NCI-H2107 (cell line): ENCODE measurements at regions not wholly inside any gene's neighbourhood (a gene's known extent, or its start where the extent isn't known, plus 50 kb on each side); places are given as distances from the start of the nearest gene placed in this dataset.
"Not testable (repeated sequence)": the region's sequence is repeated elsewhere in the genome, so short reads cannot be mapped to it uniquely, and the experiment has no call there.

Source experiments
- DNase-seq: peaks from one replicate; lab custom pipeline; 2025; lab: John Stamatoyannopoulos, UW

GRCh38 chr6:17012421-17013225 lies 89.2 kb upstream of the STMND1 start:
- no peak for DNase-seq

DNA sequence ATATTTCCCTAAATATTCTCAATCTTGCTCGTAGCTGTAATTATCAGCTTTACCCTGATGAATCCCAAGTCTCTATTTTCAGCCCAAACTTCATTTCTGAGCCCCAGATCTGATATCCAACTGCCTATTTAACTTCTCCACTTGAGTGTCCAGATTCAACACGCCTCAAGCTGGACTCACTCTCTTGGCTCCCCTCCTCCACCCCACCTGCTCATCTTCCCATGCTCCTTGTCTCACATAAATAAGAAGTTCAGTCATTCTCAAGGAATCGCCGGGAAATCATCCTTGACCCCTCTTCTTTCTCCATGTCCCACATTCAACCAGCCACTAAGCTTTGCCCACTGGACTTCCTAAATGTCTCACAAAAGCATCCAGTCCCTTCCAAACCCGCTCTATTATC lies 89.9 kb upstream of the STMND1 start:
- DNase-seq, result no peak

DNA sequence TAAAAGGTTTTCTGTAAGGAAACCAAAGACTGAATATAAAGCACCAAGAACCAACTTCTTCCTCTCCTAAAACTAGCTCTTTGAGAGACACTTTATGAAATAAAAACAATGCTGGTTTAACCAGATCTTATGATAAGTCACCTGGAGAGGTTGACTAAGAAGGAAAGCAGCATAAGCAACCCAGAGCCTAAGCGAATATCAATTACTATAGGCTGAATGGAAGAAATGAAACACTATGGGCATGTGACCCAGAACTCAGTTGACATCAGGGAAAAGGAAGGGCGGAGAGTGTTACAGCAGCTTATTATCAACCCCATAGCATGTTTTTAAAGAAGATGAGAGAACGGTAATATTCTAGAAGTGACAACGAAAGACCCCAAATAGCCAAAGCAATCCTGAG lies 94.1 kb upstream of the STMND1 start:
- DNase-seq, result no peak

DNA sequence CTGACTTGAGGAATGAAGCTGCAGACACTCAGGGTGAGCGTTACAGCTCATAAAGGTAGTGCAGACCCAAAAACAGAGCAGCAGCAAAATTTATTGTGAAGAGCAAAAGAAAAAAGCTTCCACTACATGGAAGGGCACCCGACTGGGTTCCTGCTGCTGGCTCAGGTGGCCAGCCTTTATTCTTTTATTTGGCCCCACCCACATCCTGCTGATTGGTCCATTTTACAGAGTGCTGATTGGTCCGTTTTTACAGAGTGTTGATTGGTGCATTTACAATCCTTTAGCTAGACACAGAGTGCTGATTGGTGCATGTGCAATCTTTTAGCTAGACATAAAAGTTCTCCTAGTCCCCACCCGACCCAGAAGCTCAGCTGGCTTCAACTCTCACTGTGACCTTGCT lies 95.3 kb upstream of the STMND1 start:
- DNase-seq, result no peak

GRCh38 chr6:17004269-17004668 lies 97.6 kb upstream of the STMND1 start:
- DNase-seq, result no peak

- no peak for DNase-seq
Measured at GRCh38 chr6:17002123-17002522, 99.7 kb upstream of the STMND1 start.

- no peak for DNase-seq
Measured at GRCh38 chr6:17001188-17001587, 100.7 kb upstream of the STMND1 start.

DNA sequence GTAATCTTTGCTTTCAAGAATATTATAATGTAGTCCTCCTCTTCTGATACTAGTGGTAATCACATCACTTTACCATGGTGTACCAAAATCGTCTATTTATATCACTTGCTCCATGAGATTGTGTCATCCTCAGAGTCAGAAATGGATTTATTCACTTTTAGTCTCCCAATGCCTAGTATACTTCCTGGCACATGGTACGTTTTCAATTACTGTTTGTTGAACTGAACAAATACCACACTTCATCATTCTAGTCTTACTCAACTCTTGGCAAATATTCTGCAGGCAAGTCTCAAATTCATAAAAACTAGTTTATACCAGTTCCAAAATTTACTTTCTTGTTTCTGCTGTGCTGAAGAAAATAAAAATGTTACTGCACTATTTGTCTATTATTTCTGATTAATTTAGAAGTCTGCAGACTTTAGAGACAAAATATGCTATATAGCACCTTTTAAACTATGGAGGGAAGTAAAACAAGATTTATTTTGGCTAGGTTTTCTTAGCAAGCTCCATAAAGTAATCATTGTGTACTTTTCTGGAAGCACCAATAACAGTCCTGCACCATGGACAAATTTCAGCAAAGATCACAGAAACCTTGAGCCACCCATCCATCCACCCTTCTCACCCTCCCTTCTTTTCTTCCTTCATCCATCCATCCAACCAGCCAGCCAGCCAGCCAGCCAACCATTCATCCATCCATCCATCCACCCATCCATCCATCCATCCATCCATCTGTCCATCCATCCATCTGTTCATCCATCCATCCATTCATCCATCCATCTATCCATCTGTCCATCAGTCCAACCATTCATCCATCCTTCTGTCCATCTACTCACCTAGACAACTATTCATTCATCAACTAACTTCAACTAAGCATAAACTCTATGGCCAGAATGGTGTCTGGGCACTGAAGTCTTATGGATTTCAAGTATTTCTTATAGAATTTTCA lies 102.1 kb upstream of the STMND1 start:
- DNase-seq, result no peak

DNA sequence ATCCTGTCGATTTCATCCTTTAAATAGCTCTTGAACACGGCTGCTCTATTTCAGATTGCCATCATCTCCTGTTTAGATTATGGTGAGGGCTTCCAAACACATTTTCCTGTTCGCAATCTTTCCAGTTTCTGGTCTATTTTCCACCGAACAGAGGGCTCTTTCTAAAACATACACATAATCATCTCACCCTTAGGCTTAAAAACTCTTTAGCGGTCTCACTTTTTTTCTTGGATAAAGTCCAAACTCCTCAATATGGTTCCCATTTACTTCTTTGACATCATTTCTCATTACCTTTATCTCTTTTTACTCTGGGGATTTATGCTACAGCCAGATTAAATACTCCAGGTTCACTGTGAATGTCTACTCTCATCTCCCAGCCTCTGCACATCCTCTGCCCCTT lies 103.4 kb upstream of the STMND1 start:
- DNase-seq, result no peak

DNA sequence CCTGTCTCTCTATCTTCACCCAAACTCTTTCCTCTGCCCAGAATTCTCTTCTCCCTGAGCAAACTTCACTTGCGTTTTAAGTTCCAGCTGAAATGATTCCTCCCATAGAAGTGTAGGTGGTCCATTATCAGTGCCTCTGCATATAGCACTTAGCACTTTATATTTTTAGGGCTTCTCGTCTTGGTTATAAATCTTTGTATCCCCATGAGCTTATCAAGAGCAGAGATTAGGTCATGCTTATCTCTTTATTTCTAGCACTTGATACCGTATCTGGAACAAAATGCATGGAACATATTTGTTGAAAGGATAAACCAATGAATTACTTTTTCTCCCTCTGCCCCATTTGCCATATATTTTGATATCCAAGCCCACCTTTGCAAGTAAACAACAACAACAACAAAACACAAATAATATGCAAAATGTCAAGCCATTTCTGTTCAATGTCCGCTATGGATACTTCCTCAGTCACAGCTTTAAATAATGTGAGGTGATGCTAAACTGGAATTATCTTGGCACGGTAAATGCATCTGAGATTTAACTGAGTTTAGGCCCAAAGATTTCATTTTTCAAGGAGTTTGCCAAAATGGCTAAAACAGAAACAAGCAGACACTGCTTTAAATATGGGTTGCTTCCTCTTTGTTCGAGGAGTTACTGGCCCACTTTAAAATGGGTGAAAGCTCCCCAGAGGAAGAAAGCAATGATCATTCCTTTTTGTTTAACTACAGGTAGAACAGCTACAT lies 106.2 kb upstream of the STMND1 start:
- DNase-seq, result no peak

DNA sequence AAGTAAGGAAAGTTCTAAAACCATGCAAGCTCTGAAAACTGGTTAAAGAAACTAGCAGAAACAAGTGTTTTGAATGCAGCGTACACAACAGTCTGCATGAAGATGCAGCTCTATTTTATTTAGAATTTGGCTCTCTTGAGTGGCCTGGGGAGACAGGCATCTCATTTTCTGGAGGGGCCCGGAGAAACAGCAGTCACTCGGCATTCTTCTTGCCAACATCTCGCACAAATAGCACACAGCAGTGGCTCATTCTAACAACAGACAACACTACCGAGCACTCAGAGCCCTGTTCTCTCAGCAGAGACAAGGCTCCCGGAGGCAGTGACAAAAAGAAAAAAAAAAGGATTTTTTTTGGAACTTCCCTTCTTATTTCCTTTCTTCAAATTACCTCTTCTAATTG lies 108.5 kb upstream of the STMND1 start:
- no peak for DNase-seq

- no peak for DNase-seq
Measured at GRCh38 chr6:16991981-16992629, 109.7 kb upstream of the STMND1 start.

DNA sequence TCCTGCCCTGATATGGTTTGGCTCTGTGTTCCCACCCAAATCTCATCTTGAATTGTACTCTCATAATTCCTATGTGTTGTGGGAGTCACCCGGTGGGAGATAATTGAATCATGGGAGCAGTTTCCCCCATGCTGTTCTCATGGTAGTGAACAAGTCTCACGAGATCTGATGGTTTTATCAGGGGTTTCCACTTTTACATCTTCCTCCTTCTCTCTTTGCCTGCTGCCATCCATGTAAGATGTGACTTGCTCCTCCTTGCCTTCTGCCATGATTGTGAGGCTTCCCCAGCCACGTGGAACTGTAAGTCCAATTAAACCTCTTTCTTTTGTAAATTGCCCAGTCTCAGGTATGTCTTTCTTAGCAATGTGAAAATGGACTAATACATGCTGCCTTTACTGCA lies 111.9 kb upstream of the STMND1 start:
- not testable (repeated sequence) for DNase-seq

DNA sequence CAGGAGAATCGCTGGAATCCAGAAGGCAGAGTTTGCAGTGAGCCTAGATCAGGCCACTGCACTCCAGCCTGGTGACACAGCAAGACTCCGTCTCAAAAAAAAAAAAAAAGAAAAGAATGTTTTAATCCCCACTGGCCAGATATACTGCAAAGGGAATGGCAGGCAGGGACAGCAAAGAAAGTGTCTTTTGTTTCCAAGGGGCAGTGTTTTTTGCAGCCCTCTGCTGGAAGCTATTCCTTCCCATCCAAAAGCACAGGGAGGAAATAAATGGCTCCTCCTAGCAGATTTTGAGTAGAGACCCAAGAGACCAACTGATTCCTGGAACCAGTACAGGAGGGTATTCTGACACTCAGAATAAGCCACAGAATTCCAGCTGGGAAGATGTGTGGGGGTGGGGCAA lies 112.5 kb upstream of the STMND1 start:
- DNase-seq, result no peak

GRCh38 chr6:16987996-16988395 lies 113.9 kb upstream of the STMND1 start:
- no peak for DNase-seq

DNA sequence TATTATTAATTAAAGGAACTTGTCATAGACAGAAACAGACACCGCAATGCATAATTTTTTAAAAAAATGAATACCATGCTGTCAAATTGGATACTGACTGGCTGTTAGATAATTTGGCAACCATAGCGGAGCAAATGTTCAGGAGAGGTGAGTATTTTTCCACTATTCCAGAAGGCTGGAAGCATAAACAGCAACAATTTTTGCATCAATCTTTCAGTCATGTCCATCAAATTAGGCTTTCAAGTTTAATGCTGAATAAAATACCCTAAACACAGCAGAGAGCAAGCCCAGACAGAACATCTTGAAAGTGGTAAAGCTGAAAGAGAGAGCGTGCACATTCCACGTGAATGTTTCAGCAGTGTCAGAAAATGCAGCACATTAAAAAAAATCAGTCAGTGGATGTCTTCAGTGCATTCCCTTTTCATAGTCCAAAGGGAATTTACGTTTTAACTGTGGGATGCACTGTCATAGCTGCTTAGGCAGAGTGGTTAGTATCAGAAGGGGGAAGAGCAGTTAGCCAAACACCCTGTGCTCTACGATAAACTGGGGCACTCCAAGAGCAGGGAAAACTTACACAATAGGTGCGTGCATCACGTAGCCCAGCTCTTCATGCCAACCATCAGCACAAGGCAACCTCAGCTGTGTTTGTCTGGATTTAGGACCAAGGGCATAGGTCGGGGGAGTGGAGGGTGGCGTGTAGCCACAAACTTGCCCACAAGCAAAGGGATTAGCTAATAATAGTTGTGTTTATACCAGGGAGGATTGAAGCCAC lies 116.2 kb upstream of the STMND1 start:
- DNase-seq, result no peak

- no peak for DNase-seq
Measured at GRCh38 chr6:16982807-16983206, 119.0 kb upstream of the STMND1 start.

GRCh38 chr6:16979677-16980370 lies 122.0 kb upstream of the STMND1 start:
- DNase-seq, result no peak

GRCh38 chr6:16978686-16979085 lies 123.2 kb upstream of the STMND1 start:
- DNase-seq, result no peak

GRCh38 chr6:16976385-16977183 lies 125.3 kb upstream of the STMND1 start:
- DNase-seq, result no peak
